Retinal pigment epithelial cell (primary cell): ENCODE measurements at regions not wholly inside any gene's neighbourhood (a gene's known extent, or its start where the extent isn't known, plus 50 kb on each side); places are given as distances from the start of the nearest gene placed in this dataset.

ENCODE experiments used
- DNase-seq: peaks from one replicate; pipeline ENCODE4 v3.0.0-alpha.2; 2010; ENCODE audit warnings: low read depth
- H3K4me3 ChIP-seq: 2 replicates; pipeline ENCODE4 v1.5.1; 2011; ENCODE audit warnings: mild to moderate bottlenecking, low read length, control low read depth, moderate library complexity
- CTCF ChIP-seq: conservative IDR thresholded peaks from 2 replicates; pipeline ENCODE4 v1.5.1; 2011; ENCODE audit warnings: low read depth, low read length, control low read depth, inconsistent platforms

GRCh38 chr2:16018277-16019059 is 78.1 kb downstream of the MYCN start:
- no peak for DNase-seq
- H3K4me3 ChIP-seq, result no peak overlapping the region
- TF ChIP-seq CTCF, result no peak

GRCh38 chr2:16016282-16016681 is 75.9 kb downstream of the MYCN start:
- DNase-seq, result no peak
- no peak overlapping the region for H3K4me3 ChIP-seq
- no peak for TF ChIP-seq CTCF

- no peak for DNase-seq
- TF ChIP-seq CTCF, result no peak
- no peak overlapping the region for H3K4me3 ChIP-seq
Measured at GRCh38 chr2:16015903-16016265, 75.5 kb downstream of the MYCN start.

GRCh38 chr2:16015210-16015902 is 75.0 kb downstream of the MYCN start:
- TF ChIP-seq CTCF, result no peak
- no peak overlapping the region for H3K4me3 ChIP-seq
- DNase-seq, result no peak

- no peak for DNase-seq
- no peak overlapping the region for H3K4me3 ChIP-seq
- no peak for TF ChIP-seq CTCF
Measured at GRCh38 chr2:16014802-16015201, 74.5 kb downstream of the MYCN start.

GRCh38 chr2:16014041-16014787 is 73.9 kb downstream of the MYCN start:
- no peak overlapping the region for H3K4me3 ChIP-seq
- TF ChIP-seq CTCF, result no peak
- no peak for DNase-seq
